A172 (cell line): ENCODE measurements at regions not wholly inside any gene's neighbourhood (a gene's known extent, or its start where the extent isn't known, plus 50 kb on each side); places are given as distances from the start of the nearest gene placed in this dataset.
"Not testable (repeated sequence)": the region's sequence is repeated elsewhere in the genome, so short reads cannot be mapped to it uniquely, and the experiment has no call there.

Source experiments
- DNase-seq: peaks from one replicate; pipeline ENCODE4 v3.0.0-alpha.2; 2015; ENCODE audit warnings: low spot score

- no peak for DNase-seq
Measured at GRCh38 chr5:135179308-135179980, 145.4 kb upstream of the PITX1 start.

- no peak for DNase-seq
Measured at GRCh38 chr5:135178476-135179155, 144.6 kb upstream of the PITX1 start.

GRCh38 chr5:135177591-135177990 is 143.6 kb upstream of the PITX1 start:
- DNase-seq = no peak

- DNase-seq = no peak
Measured at GRCh38 chr5:135176991-135177390, 143.0 kb upstream of the PITX1 start.

- DNase-seq = no peak
Measured at GRCh38 chr5:135174315-135175096, 140.5 kb upstream of the PITX1 start.

GRCh38 chr5:135173662-135174290 is 139.7 kb upstream of the PITX1 start:
- DNase-seq = no peak

GRCh38 chr5:135172718-135173117 is 138.7 kb upstream of the PITX1 start:
- DNase-seq = no peak

- DNase-seq = no peak
Measured at GRCh38 chr5:135171336-135171735, 137.3 kb upstream of the PITX1 start.

GRCh38 chr5:135170500-135170899 is 136.5 kb upstream of the PITX1 start:
- no peak for DNase-seq

- DNase-seq = no peak
Measured at GRCh38 chr5:135169753-135170152, 135.7 kb upstream of the PITX1 start.

- no peak for DNase-seq
Measured at GRCh38 chr5:135167634-135168033, 133.6 kb upstream of the PITX1 start.

GRCh38 chr5:135164873-135165614 is 131.0 kb upstream of the PITX1 start:
- DNase-seq = not testable (repeated sequence)

GRCh38 chr5:135163964-135164363 is 129.9 kb upstream of the PITX1 start:
- no peak for DNase-seq

GRCh38 chr5:135163391-135163790 is 129.4 kb upstream of the PITX1 start:
- DNase-seq = no peak

GRCh38 chr5:135162661-135163265 is 128.7 kb upstream of the PITX1 start:
- DNase-seq = no peak

- no peak for DNase-seq
Measured at GRCh38 chr5:135161221-135161620, 127.2 kb upstream of the PITX1 start.

- DNase-seq = no peak
Measured at GRCh38 chr5:135160036-135160675, 126.1 kb upstream of the PITX1 start.

GRCh38 chr5:135159626-135160025 is 125.6 kb upstream of the PITX1 start:
- no peak for DNase-seq

- DNase-seq = no peak
Measured at GRCh38 chr5:135158982-135159381, 125.0 kb upstream of the PITX1 start.

- no peak for DNase-seq
Measured at GRCh38 chr5:135158314-135158697, 124.3 kb upstream of the PITX1 start.
